Astrocyte of the spinal cord (primary cell): ENCODE measurements at regions not wholly inside any gene's neighbourhood (a gene's known extent, or its start where the extent isn't known, plus 50 kb on each side); places are given as distances from the start of the nearest gene placed in this dataset.

Experiments used
- DNase-seq: peaks from one replicate; pipeline ENCODE4 v3.0.0; 2011; ENCODE audit warnings: low read depth, low spot score
- H3K4me3 ChIP-seq: 2 replicates; pipeline ENCODE4 v1.5.1; 2011; ENCODE audit warnings: low read depth, mild to moderate bottlenecking, low read length, moderate library complexity
- in situ Hi-C: cut with HindIII; loops from 2 replicates; pipeline ENCODE4 v1.10.0; 2017; ENCODE audit warnings: low sequenced_read_pairs
- TF ChIP-seq, protein P1 (sequence below): IDR thresholded peaks from 2 replicates; pipeline ENCODE4 v1.5.1; 2012; ENCODE audit warnings: low read depth, mild to moderate bottlenecking, low read length, inconsistent platforms

DNA sequence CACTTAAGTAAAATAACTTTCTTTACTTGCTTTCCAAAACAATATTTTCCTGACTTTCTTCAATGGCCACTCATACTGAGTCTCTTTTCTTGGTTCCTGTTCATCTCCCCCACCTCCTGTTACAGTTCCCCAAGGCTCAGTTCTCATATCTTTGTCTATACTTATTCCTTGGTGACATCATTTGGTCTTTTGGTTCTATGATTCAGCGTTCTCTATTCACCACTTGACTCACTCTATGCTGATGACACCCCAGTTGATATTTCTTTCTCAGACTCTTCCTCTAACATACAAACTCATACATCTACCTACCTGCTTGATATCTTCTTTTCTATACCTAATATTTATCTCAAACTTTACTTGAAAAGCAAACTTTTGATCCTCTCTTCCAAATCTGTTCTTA is 85.0 kb upstream of the P3H2 start:
- TF ChIP-seq, protein P1, sequence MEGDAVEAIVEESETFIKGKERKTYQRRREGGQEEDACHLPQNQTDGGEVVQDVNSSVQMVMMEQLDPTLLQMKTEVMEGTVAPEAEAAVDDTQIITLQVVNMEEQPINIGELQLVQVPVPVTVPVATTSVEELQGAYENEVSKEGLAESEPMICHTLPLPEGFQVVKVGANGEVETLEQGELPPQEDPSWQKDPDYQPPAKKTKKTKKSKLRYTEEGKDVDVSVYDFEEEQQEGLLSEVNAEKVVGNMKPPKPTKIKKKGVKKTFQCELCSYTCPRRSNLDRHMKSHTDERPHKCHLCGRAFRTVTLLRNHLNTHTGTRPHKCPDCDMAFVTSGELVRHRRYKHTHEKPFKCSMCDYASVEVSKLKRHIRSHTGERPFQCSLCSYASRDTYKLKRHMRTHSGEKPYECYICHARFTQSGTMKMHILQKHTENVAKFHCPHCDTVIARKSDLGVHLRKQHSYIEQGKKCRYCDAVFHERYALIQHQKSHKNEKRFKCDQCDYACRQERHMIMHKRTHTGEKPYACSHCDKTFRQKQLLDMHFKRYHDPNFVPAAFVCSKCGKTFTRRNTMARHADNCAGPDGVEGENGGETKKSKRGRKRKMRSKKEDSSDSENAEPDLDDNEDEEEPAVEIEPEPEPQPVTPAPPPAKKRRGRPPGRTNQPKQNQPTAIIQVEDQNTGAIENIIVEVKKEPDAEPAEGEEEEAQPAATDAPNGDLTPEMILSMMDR = no peak
- in situ Hi-C loops = loop anchor here (25.0 kb wide), 1 partner anchor 243 kb away; no protein-coding TSS in a partner anchor
- H3K4me3 ChIP-seq = no peak overlapping the region
- peak; percentile 72 for DNase-seq

DNA sequence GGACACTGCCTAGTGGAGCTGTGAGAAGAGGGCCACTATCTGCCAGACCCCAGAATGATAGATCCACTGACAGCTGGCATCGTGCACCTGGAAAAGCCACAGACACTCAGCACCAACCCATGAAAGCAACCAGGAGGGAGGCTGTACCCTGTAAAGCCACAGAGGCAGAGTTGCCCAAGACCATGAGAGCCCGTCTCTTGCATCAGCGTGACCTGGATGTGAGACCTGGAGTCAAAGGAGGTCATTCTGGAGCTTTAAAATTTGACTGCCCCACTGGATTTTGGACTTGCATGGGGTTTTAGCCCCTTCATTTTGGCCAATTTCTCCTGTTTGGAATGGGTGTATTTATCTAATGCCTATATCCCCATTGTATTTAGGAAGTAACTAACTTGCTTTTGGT is 83.5 kb upstream of the P3H2 start:
- no peak overlapping the region for H3K4me3 ChIP-seq
- DNase-seq = no peak
- TF ChIP-seq, protein P1 = no peak
- in situ Hi-C loops = loop anchor here (25.0 kb wide), 1 partner anchor 242 kb away; no protein-coding TSS in a partner anchor

DNA sequence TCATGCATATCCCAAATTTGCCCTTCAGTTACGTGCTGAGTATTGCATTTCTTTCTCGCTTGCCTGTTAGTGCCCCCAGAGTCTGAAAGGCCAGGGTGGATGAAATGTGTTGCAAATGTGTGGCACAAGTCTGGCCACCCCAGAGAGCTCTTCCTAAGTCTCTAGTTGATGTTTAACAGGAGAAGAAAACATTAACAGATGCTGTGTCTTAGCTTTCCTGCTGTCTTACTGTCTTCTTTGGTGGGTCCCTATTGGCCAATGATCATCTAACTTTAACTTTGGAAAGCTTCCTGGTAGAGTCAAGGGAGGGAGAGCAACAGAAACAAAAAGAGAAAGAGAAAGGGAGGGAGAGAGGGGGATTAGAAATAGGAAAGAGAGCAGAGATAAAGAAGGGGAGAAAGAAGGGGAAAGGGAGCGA is 76.7 kb upstream of the P3H2 start:
- TF ChIP-seq, protein P1 = no peak
- no peak for DNase-seq
- in situ Hi-C loops = no loop called here
- H3K4me3 ChIP-seq = no peak overlapping the region

DNA sequence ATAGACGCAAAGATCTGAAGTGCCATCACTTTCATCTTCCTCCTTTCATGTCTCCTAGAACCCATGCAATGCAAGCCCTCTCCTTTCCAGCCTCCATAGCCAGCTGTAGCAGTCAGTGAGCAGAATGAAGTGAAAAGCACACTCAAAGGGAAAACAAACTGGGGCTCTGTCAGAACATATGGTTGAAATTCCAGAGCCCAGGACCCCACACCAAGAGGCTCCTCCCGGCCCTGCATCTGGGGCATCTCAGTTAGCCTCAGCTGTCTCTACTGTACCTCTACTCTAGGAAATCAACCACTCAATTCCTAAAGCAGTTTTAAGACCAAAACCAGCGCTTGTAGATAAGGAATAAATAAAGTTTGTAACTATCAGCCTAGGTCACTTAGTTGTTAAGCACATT is 73.8 kb upstream of the P3H2 start:
- in situ Hi-C loops = no loop called here
- H3K4me3 ChIP-seq = no peak overlapping the region
- TF ChIP-seq, protein P1 = no peak
- no peak for DNase-seq

DNA sequence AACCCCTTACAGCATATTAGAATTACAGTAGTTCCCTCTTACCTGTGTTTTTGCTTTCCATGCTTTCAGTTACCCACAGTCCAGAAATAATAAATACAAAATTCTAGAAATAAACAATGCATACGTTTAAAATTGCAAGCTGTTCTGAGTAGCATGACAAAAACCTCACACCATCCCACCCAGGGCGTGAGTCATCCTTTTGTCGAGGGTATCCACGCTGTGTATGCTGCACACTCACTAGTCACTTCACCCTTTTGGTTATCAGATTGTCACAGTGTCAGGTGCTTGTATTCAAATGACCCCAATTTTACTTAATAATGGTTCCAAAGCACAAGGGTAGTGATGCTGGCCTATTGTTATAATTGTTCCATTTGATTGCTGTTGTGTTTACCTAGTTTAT is 72.5 kb upstream of the P3H2 start:
- in situ Hi-C loops = no loop called here
- DNase-seq = no peak
- no peak overlapping the region for H3K4me3 ChIP-seq
- TF ChIP-seq, protein P1 = no peak

DNA sequence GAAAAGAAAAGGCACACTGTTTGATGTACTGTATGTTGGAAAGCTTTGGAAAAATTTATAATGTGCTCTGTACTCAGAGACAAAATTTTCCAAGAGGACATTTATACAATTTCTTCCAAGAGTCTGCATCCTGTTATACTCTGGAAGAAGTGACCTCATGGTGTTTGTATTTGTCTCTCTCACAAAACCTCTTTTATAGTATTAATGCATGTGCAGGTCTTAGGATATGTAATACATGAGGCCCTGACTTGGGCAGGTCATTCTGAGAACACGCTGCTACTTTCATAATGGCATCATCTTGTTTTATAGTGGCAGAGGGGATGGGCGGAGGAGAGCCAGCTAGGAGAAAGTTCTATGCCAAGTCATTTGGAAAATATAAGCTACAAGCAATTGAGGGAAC is 72.0 kb upstream of the P3H2 start:
- DNase-seq = no peak
- TF ChIP-seq, protein P1 = no peak
- in situ Hi-C loops = no loop called here
- no peak overlapping the region for H3K4me3 ChIP-seq

DNA sequence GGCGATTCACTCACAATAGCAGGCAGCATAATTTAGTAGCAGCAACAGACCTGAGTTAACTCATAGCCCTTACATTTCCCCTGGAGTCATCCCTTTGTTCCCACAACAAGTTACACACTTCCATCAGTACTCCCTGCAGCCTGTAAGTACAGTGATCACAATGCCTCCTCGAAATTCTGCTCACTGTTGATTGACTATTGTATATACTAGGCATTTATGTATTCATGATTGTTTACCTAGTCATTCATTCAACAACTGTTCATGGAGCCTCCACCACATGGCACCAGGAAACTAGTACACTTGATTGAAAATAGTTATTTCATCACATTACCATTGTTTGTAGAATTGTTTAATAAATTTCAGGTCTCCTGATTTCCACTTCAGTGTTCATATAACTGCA is 71.4 kb upstream of the P3H2 start:
- DNase-seq = no peak
- in situ Hi-C loops = no loop called here
- TF ChIP-seq, protein P1 = no peak
- H3K4me3 ChIP-seq = no peak overlapping the region
